Tibial artery (tissue), 4 donors: ENCODE measurements at regions not wholly inside any gene's neighbourhood (a gene's known extent, or its start where the extent isn't known, plus 50 kb on each side); places are given as distances from the start of the nearest gene placed in this dataset.

Source experiments
- DNase-seq, 2 donors: peaks; one replicate each; pipeline ENCODE4 v3.0.0-alpha.2; 2019
- H3K27ac ChIP-seq, 2 donors: fragments of 200-600 bp; sonication (generic) in 1 of 2; 1 replicate in 1 of 2; 2 replicates in 1 of 2; pipeline ENCODE4 v1.5.1; 2018 to 2019; ENCODE audit warnings: mild to moderate bottlenecking in 1 of 2
- H3K27me3 ChIP-seq, 2 donors: fragments of 200-600 bp; sonication (generic) in 1 of 2; one replicate each; pipeline versions ENCODE4 v1.5.1 to v1.6.0; 2016 to 2019
- H3K36me3 ChIP-seq, 3 donors: fragments of 200-600 bp; sonication (generic) in 2 of 3; one replicate each; pipeline ENCODE4 v1.5.1; 2016 to 2019; ENCODE audit warnings: mild to moderate bottlenecking in 2 of 3
- H3K4me1 ChIP-seq, 4 donors: fragments of 200-600 bp; sonication (generic) in 2 of 4; 1 replicate in 3 of 4; 2 replicates in 1 of 4; pipeline ENCODE4 v1.5.1; 2016 to 2019
- H3K4me3 ChIP-seq, 2 donors: fragments of 200-600 bp; sonication (generic) in 1 of 2; 1 replicate in 1 of 2; 2 replicates in 1 of 2; pipeline ENCODE4 v1.5.1; 2018 to 2019; ENCODE audit warnings: mild to moderate bottlenecking in 2 of 2
- H3K9me3 ChIP-seq, 3 donors: fragments of 200-600 bp; sonication (generic) in 1 of 3; one replicate each; pipeline ENCODE4 v1.5.1; 2016 to 2019
- CTCF ChIP-seq, 2 experiments: fragments of 200-600 bp in 1 of 2; fragments of 450-650 bp in 1 of 2; IDR thresholded peaks; one replicate each; pipeline ENCODE4 v1.5.1; 2017 to 2019; ENCODE audit warnings: antibody characterized with exemption in 2 of 2, mild to moderate bottlenecking in 1 of 2, moderate library complexity in 1 of 2
- intact Hi-C: fragments of 100-400 bp; cut with DNase I; formaldehyde crosslinking; loops from one replicate; pipeline ENCODE4 v1.15.0; 2023; ENCODE audit warnings: low total_unique reads

- Histone ChIP-seq H3K4me3 (no peak overlapping the region), H3K27me3 (no peaks in the 10 kb centered on the region), H3K27ac (no peak overlapping the region), H3K9me3 (no peaks in the 10 kb centered on the region), H3K36me3 (no peaks in the 10 kb centered on the region), H3K4me1 (peaks cover 0 to 34% (median 11%) of the 10 kb centered on the region in 4 donors)
- no peak for TF ChIP-seq CTCF (IDR thresholded peaks at IDR 0.05)
- no peak for DNase-seq
- intact Hi-C loops: no loop called here
These were observed 243.5 kb downstream of the TGFB2 start for GRCh38 chr1:218588540-218589172.

DNA sequence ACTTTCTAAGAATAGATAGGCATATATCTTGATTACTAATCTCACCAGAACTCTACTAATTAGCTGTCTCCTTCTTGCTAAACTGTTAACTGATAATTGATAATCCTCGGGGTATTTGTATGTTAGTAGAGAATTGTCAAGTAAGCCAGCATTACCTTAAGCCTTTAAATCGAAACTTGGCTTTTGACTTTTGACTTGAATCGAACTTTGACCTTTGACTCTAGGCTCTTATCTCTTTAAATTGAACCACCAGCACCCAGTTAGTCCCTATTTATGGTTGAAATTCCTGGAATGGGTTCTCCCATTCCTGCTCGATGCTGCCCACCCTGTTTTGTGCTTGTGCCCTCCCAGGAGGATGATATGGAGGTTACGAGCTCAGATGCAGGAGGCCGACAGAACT is 244.4 kb downstream of the TGFB2 start:
- no peak for DNase-seq
- H3K9me3 ChIP-seq: no peaks in the 10 kb centered on the region
- H3K4me1 ChIP-seq: peaks cover 0 to 31% (median 11%) of the 10 kb centered on the region in 4 donors
- no peaks in the 10 kb centered on the region for H3K36me3 ChIP-seq
- H3K4me3 ChIP-seq: no peak overlapping the region
- no peaks in the 10 kb centered on the region for H3K27me3 ChIP-seq
- TF ChIP-seq CTCF (IDR thresholded peaks at IDR 0.05): no peak
- intact Hi-C loops: no loop called here
- H3K27ac ChIP-seq: no peak overlapping the region

GRCh38 chr1:218591966-218592365 is 246.8 kb downstream of the TGFB2 start:
- no peaks in the 10 kb centered on the region for H3K36me3 ChIP-seq
- H3K4me1 ChIP-seq: peaks cover 0 to 13% (median 0%) of the 10 kb centered on the region in 4 donors
- no peak overlapping the region for H3K27ac ChIP-seq
- intact Hi-C loops: no loop called here
- H3K9me3 ChIP-seq: no peaks in the 10 kb centered on the region
- no peak for TF ChIP-seq CTCF (IDR thresholded peaks at IDR 0.05)
- no peak for DNase-seq
- H3K4me3 ChIP-seq: no peak overlapping the region
- H3K27me3 ChIP-seq: no peaks in the 10 kb centered on the region

GRCh38 chr1:218592688-218593087 is 247.6 kb downstream of the TGFB2 start:
- H3K9me3 ChIP-seq: no peaks in the 10 kb centered on the region
- intact Hi-C loops: no loop called here
- H3K4me1 ChIP-seq: peaks cover 0 to 13% (median 0%) of the 10 kb centered on the region in 4 donors
- H3K36me3 ChIP-seq: no peaks in the 10 kb centered on the region
- H3K27ac ChIP-seq: no peak overlapping the region
- DNase-seq: no peak
- H3K4me3 ChIP-seq: no peak overlapping the region
- no peaks in the 10 kb centered on the region for H3K27me3 ChIP-seq
- no peak for TF ChIP-seq CTCF (IDR thresholded peaks at IDR 0.05)

- Histone ChIP-seq H3K27me3 (no peaks in the 10 kb centered on the region), H3K27ac (no peak overlapping the region), H3K4me1 (no peaks in the 10 kb centered on the region), H3K36me3 (no peaks in the 10 kb centered on the region), H3K9me3 (no peaks in the 10 kb centered on the region), H3K4me3 (no peak overlapping the region)
- intact Hi-C loops: no loop called here
- no peak for DNase-seq
- TF ChIP-seq CTCF (IDR thresholded peaks at IDR 0.05): no peak
These were observed 255.8 kb downstream of the TGFB2 start for GRCh38 chr1:218600968-218601367.

DNA sequence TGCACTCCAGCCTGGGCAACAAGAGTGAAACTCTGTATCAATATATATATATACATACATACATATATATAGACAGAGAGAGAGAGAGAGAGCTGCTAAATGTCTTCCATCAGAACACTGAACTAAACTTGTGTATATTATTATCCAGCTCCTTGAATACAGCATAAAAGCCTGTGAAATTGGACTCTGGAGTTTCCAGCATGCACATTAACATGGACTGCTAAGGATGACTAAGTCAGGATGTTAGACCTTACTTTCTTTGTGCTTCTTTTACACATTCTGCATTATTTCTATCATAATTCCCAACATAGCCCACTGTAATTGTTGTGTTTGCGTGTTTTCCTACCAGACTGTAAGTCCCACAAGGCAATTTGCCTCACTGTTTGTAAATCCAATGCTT is 259.1 kb downstream of the TGFB2 start:
- Histone ChIP-seq H3K9me3 (peaks cover 0 to 7% (median 0%) of the 10 kb centered on the region in 3 donors), H3K27ac (no peak overlapping the region), H3K27me3 (no peaks in the 10 kb centered on the region), H3K36me3 (no peaks in the 10 kb centered on the region), H3K4me1 (no peaks in the 10 kb centered on the region), H3K4me3 (no peak overlapping the region)
- DNase-seq: no peak
- no peak for TF ChIP-seq CTCF (IDR thresholded peaks at IDR 0.05)
- intact Hi-C loops: no loop called here
